Esophagus muscularis mucosa (tissue), 3 donors: ENCODE measurements at regions not wholly inside any gene's neighbourhood (a gene's known extent, or its start where the extent isn't known, plus 50 kb on each side); places are given as distances from the start of the nearest gene placed in this dataset.

ENCODE experiments used
- POLR2A ChIP-seq: fragments of 450-650 bp; IDR thresholded peaks from one replicate; pipeline ENCODE4 v1.6.1; 2017; ENCODE audit warnings: antibody characterized with exemption, moderate library complexity, mild to moderate bottlenecking, low read depth
- POLR2AphosphoS5 ChIP-seq, 2 donors: sonication (generic); formaldehyde crosslinking; IDR thresholded peaks; one replicate each; pipeline ENCODE4 v1.6.1; 2017; ENCODE audit warnings: antibody characterized with exemption in 2 of 2
- TF ChIP-seq, protein P1 (sequence below), 3 experiments: fragments of 200-600 bp in 2 of 3; fragments of 450-650 bp in 1 of 3; sonication (generic) in 2 of 3; IDR thresholded peaks; one replicate each; pipeline ENCODE4 v1.5.1; 2017 to 2019; ENCODE audit warnings: antibody characterized with exemption in 3 of 3, mild to moderate bottlenecking in 2 of 3, moderate library complexity in 1 of 3

DNA sequence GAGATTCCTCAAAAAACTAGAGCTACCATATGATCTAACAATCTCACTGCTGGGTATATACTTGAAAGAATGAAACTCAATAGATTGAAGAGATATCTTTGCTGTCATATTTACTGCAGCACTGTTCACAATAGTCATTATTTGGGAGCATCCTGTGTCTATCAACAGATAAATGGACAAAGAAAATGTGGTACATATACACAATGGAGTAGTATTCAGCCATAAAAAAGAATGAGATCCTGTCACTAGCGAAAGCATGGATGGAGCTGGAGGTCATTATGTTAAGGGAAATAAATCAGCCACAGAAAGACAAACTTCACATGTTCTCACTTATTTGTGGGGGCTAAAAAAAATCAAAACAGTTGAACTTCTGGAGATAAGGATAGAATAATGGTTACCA, 505.7 kb upstream of the ARRDC3 start:
- TF ChIP-seq, protein P1, sequence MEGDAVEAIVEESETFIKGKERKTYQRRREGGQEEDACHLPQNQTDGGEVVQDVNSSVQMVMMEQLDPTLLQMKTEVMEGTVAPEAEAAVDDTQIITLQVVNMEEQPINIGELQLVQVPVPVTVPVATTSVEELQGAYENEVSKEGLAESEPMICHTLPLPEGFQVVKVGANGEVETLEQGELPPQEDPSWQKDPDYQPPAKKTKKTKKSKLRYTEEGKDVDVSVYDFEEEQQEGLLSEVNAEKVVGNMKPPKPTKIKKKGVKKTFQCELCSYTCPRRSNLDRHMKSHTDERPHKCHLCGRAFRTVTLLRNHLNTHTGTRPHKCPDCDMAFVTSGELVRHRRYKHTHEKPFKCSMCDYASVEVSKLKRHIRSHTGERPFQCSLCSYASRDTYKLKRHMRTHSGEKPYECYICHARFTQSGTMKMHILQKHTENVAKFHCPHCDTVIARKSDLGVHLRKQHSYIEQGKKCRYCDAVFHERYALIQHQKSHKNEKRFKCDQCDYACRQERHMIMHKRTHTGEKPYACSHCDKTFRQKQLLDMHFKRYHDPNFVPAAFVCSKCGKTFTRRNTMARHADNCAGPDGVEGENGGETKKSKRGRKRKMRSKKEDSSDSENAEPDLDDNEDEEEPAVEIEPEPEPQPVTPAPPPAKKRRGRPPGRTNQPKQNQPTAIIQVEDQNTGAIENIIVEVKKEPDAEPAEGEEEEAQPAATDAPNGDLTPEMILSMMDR (IDR thresholded peaks at IDR 0.05), result no peak
- TF ChIP-seq POLR2A (no peak), POLR2AphosphoS5 (IDR thresholded peaks at IDR 0.05) (no peak)
